GM12878 (cell line): ENCODE measurements at regions not wholly inside any gene's neighbourhood (a gene's known extent, or its start where the extent isn't known, plus 50 kb on each side); places are given as distances from the start of the nearest gene placed in this dataset.

ENCODE experiments used
- NRF1 ChIP-seq: conservative IDR thresholded peaks from 2 replicates; pipeline ENCODE4 v1.6.1; 2011; ENCODE audit warnings: mild to moderate bottlenecking, low read depth, low read length, improper control_type of control experiment
- POLR2A ChIP-seq: IDR thresholded peaks from 2 replicates; pipeline ENCODE4 v1.6.1; 2011; ENCODE audit warnings: low read depth, mild to moderate bottlenecking, low read length
- POLR2AphosphoS5 ChIP-seq: IDR thresholded peaks from 2 replicates; pipeline ENCODE4 v1.6.1; 2011; ENCODE audit warnings: mild to moderate bottlenecking, low read length, inconsistent platforms
- TF ChIP-seq, protein P1 (sequence below): IDR thresholded peaks from 2 replicates; pipeline ENCODE4 v1.6.1; 2011; ENCODE audit warnings: borderline replicate concordance, low read depth, mild to moderate bottlenecking, moderate library complexity, low read length; ENCODE audit not compliant: insufficient read depth, poor library complexity, severe bottlenecking

- TF ChIP-seq, protein P1, sequence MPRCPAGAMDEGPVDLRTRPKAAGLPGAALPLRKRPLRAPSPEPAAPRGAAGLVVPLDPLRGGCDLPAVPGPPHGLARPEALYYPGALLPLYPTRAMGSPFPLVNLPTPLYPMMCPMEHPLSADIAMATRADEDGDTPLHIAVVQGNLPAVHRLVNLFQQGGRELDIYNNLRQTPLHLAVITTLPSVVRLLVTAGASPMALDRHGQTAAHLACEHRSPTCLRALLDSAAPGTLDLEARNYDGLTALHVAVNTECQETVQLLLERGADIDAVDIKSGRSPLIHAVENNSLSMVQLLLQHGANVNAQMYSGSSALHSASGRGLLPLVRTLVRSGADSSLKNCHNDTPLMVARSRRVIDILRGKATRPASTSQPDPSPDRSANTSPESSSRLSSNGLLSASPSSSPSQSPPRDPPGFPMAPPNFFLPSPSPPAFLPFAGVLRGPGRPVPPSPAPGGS: no peak
- TF ChIP-seq NRF1: no peak
- no peak for TF ChIP-seq POLR2AphosphoS5
- no peak for TF ChIP-seq POLR2A
These were observed 190.7 kb downstream of the BCL11B start for GRCh38 chr14:99081156-99081765.
